Ammon's horn (tissue), 1 donor: ENCODE measurements at regions not wholly inside any gene's neighbourhood (a gene's known extent, or its start where the extent isn't known, plus 50 kb on each side); places are given as distances from the start of the nearest gene placed in this dataset.
"Not testable (repeated sequence)": the region's sequence is repeated elsewhere in the genome, so short reads cannot be mapped to it uniquely, and the experiment has no call there.

ENCODE experiments used
- DNase-seq: peaks from one replicate; pipeline ENCODE4 v3.0.0-alpha.2; 2016; ENCODE audit warnings: low spot score

GRCh38 chr2:17460371-17461086 is 57.7 kb downstream of the RAD51AP2 start:
- no peak for DNase-seq

DNA sequence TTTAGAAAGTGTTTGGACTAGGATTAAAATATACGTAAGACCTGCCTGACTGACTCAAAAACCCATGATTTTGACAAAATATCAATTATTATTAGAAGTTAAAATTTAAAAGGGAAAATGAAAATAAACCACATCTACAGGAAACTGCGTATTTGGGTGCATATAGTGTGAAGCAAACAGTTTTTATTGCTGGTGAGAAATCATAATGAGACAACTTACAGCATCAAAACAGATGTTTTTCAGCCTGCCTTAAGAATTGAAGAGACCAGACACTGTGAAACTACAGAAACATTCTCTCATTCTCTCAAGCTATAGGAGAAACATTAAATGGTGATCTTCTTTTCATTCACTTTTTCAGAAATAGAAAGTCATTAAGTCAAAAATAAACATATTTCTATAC is 62.9 kb downstream of the RAD51AP2 start:
- DNase-seq, result no peak

GRCh38 chr2:17446191-17446590 is 72.0 kb downstream of the RAD51AP2 start:
- DNase-seq, result not testable (repeated sequence)

GRCh38 chr2:17445744-17446143 is 72.5 kb downstream of the RAD51AP2 start:
- no peak for DNase-seq

- no peak for DNase-seq
These were observed 75.9 kb downstream of the RAD51AP2 start for GRCh38 chr2:17442334-17442733.

- DNase-seq, result no peak
These were observed 76.5 kb downstream of the RAD51AP2 start for GRCh38 chr2:17441790-17442189.

DNA sequence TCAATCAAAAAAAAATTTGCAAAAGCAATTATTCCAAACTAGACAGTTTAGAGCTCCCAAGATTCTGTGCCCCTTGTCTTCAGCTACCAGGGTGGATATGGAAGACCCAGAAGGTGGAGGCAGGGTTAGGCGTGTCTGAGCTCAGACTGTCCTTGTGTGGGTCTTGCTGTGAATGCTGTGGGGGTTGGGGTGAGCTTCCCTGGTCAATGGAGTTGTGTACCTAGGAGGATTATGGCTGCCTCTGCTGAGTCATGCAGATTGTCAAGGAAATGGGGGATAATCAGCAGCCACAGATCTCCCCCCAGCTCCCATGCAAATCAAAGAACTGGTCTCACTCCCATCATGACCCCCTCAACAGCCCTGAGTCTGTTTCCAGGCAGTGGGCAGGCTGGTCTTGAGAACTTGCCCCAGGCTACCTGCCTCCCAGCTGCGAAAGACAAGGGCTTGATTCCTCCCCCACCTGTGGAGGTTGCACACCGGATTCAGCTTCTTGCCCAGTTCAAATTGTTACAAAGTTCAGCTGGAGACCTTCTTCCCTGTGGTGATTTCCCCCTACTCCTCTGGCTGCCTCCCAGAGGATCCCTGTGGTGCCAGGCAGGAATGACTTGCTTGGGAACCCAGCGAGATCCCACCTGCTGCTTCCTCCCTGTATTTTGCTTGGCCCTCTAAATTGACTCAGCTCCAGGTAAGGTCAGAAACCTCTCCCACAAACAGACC is 77.0 kb downstream of the RAD51AP2 start:
- no peak for DNase-seq

DNA sequence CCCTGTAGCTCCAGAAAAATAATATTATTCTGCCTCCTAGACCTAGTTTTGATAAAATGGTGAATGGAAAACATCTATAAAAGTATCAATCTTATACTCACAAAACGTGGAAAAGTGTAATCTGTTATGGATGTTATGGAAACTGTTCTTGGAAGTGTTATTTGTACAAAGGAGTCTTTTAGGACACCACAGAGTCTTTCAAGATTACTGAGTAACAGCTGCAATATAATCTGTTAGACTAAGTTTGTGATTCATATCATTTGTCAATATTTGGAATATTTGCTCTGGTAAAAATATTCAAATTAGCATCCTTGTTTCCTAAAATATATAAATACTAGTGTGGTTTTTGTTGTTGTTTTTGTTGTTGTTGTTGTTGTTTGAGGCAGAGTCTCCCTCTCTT is 87.9 kb downstream of the RAD51AP2 start:
- no peak for DNase-seq

DNA sequence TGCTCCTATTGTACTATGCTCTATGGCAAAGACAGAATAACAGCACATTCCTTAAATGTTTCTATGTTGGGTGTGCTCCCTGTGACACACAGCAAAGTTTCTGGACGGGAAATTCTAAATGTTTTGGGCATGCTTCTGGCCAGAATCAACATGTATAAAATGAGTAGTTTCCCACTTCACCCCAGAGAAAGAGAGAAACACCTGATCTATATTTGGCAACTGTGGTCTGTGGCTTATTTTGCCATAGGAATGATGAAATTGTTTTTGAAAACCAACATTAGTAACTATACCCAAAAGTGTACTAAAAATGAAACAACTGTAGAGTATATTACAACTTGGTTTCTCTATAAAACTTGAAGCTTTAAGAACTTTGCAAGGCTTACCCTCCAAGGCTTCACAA is 89.1 kb downstream of the RAD51AP2 start:
- DNase-seq, result no peak

GRCh38 chr2:17427401-17427800 is 90.8 kb downstream of the RAD51AP2 start:
- no peak for DNase-seq

- DNase-seq, result no peak
These were observed 91.5 kb downstream of the RAD51AP2 start for GRCh38 chr2:17426743-17427142.

DNA sequence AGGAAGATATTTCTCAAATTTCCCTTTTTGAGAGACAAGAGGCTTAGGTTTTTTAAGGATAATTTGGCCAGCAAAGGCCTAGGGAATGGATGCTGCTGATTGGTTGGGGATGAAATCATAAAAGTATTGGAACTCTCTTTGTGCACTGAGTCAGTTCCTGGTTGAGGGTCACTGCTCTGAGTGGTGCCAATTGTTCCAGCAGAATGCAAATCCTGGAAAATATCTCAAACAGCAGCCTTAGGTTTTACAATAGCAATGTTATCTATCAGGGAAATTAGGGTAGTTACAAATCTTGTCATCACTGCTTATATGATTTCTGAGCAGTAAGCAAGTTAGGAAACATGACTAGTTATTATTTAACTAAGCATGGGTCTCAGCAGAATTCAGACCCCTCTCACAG is 96.2 kb downstream of the RAD51AP2 start:
- DNase-seq, result no peak

DNA sequence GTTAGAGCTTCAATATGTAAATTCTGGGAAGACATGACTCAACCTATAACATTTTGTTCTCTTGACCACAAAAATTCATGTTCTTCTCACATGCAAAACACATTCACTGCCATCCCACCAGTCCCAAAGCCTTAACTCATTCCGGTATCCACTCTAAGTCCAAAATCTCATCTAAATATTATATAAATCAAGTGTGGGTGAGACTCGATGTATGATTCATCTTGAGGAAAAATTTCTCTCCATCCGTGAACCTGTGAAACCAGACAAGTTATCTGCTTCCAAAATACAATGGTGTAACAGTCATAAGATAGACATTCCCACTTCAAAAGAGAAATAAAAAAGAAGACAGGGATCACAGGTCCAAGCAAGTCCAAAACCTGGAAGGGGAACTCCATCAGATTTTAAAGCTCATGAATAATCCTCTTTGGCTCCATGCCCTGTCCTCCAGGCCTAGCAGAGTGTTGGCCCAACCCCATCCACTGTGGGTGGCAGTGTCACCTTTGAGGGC is 101.3 kb downstream of the RAD51AP2 start:
- no peak for DNase-seq

GRCh38 chr2:17413036-17413435 is 105.2 kb downstream of the RAD51AP2 start:
- DNase-seq, result no peak

GRCh38 chr2:17401096-17401495 is 117.1 kb downstream of the RAD51AP2 start:
- DNase-seq, result no peak

DNA sequence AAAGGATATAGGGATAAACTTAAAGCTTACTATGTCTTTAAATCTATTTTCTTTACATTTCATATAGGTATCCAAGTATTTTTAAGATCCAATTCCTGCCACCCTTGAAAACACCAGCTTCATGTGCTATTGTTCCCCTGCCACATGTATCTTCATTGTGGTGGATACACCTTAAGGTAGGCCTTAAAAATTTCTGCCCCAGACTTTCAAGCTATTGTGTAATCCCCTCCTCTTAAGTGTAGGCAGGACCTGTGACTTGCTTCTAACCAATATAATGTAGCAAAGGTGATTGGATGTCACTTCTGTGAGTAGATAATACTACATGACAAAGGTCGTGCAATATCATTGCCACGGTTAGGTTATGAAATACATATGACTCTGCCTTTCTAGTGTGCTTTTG is 119.5 kb downstream of the RAD51AP2 start:
- DNase-seq, result no peak

GRCh38 chr2:17388798-17389197 is 129.4 kb downstream of the RAD51AP2 start:
- DNase-seq, result no peak

- DNase-seq, result peak; percentile 22
These were observed 130.6 kb downstream of the RAD51AP2 start for GRCh38 chr2:17387591-17387990.

- DNase-seq, result no peak
These were observed 131.5 kb downstream of the RAD51AP2 start for GRCh38 chr2:17386771-17387170.

GRCh38 chr2:17380003-17380402 is 138.2 kb downstream of the RAD51AP2 start:
- no peak for DNase-seq

DNA sequence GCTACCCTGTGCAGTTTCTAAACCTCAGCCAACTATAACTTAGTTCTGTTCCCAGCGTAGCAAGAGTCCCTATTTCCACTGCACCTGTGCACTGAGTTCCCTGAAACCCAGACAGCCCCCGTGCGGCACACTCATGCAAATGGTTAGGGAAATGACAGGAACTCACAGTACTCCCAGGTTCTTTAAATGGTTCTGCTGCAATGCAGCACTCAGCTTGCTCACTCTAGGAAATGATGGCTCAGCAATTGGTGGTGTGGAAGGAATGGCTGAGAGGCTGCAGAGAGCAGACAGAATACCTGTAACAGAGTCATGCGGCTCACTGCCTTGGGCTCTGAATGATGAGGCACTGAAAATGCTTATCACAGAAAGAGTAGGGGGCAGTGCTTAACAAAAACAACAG is 143.0 kb downstream of the RAD51AP2 start:
- no peak for DNase-seq

DNA sequence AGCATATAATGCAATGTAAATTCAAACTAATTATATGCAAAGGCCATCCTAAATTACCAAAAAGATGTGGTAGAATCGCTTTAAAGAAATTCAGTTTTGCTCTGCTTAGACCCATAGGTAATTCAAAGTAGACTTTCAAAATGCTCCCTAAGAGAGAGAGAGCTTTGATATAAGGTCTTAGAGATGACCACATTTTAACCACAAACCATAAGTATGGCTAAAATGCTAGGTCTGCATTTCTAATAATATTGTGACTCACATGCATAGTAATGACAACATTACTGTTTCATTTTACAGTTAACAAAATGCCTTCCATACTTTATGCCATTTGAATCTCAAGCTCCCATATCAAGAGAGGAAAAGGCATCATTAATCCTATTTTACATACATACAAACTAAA is 144.5 kb downstream of the RAD51AP2 start:
- DNase-seq, result no peak

DNA sequence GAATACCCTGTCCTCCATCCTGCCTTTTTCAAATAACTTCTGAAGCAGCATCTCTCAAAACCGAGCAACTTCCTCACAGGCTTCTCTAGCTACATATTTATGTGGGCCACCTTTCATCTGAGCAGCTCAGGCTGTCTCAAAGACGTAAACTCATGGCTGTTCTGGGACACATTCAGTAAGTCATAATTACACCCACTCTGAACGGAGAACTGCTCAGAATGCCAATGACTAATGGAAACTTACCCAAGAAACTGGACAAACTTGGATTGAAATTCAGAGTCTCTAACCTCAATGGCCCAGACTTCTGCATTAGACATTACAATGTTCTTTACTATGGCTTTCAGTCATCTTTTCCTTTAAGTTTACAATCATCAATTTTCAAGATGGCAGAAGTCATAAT is 145.2 kb downstream of the RAD51AP2 start:
- no peak for DNase-seq

DNA sequence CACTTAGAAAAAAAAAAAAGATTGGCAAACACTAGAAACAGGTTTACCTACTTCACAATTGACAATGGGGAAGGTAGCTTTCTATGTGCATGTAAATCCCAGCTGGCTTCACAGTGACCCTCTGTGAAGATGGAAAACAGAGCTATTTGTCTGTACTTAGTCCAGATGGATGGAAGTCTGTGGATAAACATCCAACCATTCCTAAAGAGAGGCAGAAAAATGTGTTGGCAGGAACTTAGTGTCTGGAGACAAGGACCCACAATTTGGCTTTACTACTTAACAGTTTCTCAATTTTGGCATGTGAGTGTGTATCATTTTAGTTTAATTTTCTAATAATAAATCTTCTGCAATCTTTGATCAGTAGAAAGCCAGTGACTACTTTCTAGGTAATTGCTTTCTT is 154.4 kb downstream of the RAD51AP2 start:
- no peak for DNase-seq
